Fibroblast of mammary gland (primary cell): ENCODE measurements at regions not wholly inside any gene's neighbourhood (a gene's known extent, or its start where the extent isn't known, plus 50 kb on each side); places are given as distances from the start of the nearest gene placed in this dataset.
A peak's percentile ranks its signal among the peaks of the same experiment; 100 is the strongest.

Experiments used
- DNase-seq: peaks from one replicate; pipeline ENCODE4 v3.0.0-alpha.2; 2010; ENCODE audit warnings: low read depth
- H3K4me3 ChIP-seq: 2 replicates; pipeline ENCODE4 v1.5.1; 2011; ENCODE audit warnings: low read depth, mild to moderate bottlenecking, low read length, moderate library complexity; ENCODE audit not compliant: control insufficient read depth
- TF ChIP-seq, protein P1 (sequence below): conservative IDR thresholded peaks from 2 replicates; pipeline ENCODE4 v1.5.1; 2011; ENCODE audit warnings: low read depth, low read length, inconsistent platforms; ENCODE audit not compliant: control insufficient read depth, insufficient read depth

DNA sequence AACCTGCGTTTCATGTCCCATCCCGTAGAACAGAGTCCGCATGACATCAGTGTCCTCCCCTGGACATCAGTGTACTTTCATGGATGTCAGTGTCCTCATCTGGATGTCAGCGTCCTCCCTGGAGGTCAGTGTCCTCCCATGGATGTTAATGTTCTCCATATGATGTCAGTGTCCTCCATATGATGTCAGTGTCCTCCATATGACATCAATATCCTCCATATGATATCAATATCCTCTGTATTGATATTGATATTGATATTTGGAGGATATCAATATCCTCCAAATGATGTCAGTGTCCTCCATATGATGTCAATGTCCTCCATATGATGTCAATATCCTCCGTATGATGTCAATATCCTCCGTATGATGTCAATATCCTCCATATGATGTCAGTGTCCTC, 284.9 kb downstream of the AJAP1 start:
- DNase-seq = peak; percentile 1
- TF ChIP-seq, protein P1, sequence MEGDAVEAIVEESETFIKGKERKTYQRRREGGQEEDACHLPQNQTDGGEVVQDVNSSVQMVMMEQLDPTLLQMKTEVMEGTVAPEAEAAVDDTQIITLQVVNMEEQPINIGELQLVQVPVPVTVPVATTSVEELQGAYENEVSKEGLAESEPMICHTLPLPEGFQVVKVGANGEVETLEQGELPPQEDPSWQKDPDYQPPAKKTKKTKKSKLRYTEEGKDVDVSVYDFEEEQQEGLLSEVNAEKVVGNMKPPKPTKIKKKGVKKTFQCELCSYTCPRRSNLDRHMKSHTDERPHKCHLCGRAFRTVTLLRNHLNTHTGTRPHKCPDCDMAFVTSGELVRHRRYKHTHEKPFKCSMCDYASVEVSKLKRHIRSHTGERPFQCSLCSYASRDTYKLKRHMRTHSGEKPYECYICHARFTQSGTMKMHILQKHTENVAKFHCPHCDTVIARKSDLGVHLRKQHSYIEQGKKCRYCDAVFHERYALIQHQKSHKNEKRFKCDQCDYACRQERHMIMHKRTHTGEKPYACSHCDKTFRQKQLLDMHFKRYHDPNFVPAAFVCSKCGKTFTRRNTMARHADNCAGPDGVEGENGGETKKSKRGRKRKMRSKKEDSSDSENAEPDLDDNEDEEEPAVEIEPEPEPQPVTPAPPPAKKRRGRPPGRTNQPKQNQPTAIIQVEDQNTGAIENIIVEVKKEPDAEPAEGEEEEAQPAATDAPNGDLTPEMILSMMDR = no peak
- H3K4me3 ChIP-seq = no peak overlapping the region

DNA sequence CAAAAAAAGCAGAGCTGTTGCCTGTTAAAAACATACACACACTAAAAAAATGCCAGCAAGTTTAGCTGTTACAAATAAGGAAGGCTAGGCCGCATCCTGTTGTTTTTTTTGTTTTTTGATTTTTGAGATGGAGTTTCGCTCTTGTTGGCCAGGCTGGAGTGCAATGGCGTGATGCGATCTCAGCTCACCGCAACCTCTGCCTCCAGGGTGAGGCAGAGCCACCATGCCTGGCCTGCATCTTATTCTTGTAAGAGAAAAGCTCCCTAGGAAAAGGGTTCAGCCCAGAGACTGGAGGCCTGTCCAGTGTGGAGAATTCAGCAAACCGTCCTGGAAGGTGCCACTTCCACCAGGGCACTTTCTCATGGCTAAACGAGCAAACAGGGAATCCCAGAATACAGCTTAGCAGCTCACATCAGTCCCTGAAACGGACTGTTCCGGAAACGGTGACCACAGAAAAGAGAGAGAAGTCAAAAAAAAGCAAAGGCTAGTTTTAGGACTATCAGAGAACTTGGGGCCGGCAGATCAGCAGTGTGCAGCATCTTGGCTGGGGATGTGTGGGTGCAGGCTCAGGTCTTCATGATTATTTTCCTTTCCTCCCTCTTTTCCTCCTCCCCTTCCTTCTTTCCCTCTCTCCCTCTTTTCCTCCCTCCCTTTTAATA, 283.6 kb downstream of the AJAP1 start:
- no peak for DNase-seq
- TF ChIP-seq, protein P1 = no peak

DNA sequence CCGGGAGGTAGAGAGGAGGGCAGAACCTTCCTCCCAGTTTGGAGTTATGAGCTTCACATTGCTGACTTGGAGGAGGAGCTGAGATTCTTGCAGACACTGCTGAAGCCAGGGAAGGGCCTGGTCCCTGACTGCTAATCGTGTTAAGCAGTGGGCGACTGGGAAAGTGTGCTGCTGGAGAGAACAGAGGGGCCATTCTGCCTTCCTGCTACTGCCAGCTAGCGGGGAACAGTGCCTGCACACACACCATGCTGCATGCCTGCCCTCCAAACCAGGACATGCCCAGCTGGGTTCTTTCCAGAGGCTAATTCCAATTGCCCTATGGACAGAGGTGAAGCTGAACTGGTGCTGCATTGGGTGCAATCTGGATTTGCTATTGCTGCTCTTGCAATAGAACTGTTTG, 281.4 kb downstream of the AJAP1 start:
- no peak for DNase-seq
- TF ChIP-seq, protein P1 = no peak
- no peak overlapping the region for H3K4me3 ChIP-seq

More for the DNA sequence above, 283.6 kb downstream of the AJAP1 start:
- no peak overlapping the region for H3K4me3 ChIP-seq

DNA sequence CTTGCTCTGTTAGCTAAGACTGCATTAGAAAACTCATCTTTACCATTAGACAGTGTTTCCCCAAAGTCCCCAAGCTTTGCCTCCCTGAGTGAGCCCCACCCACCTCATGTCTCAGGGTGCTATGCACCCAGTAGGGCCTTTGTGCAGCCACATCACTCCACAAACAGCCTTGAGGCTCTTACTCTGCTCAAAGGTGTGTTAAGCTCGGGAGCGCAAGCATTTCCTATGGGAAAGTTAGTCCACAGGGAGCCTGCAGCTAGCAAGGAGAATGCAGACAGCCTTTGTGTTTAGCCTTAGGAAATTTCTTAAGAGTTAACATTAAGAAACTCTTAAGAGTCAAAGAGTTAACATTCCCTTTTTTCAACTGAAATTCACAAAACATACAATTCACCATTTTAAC, 278.8 kb downstream of the AJAP1 start:
- TF ChIP-seq, protein P1 = no peak
- DNase-seq = no peak
- no peak overlapping the region for H3K4me3 ChIP-seq

DNA sequence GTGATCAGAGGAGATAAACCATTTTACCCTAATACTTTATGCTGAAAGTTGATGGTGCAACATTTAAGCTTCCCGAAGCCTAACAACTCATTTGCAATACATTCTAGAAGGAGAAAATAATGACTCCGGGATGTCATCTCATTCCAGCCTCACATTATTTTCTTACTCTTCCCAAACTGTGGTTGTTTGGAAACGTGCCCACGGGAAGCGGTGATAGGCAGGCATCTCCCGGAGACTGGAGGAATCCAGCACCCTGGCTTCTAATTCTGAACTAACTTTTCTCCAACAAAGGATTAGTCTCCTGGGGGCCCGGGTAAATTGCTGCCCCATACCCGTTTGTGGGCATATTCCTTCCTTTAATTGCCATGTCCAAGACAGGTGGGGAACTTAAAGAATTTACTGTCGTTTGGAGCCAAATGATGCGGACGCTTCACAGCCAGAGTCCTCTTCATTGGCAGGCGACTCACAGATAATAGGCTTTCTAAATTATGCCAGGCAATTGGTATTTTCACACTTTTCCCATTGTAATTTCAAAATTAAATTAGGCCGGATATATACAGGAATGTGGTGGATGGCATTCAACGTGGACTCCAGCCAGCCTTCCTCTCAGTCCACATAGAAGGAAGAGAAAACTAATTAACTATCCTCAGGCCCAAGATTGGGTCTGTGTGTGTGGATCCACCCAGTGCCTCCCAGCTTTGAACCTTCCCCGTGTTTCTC, 278.1 kb downstream of the AJAP1 start:
- TF ChIP-seq, protein P1 = no peak
- H3K4me3 ChIP-seq = no peak overlapping the region
- no peak for DNase-seq

DNA sequence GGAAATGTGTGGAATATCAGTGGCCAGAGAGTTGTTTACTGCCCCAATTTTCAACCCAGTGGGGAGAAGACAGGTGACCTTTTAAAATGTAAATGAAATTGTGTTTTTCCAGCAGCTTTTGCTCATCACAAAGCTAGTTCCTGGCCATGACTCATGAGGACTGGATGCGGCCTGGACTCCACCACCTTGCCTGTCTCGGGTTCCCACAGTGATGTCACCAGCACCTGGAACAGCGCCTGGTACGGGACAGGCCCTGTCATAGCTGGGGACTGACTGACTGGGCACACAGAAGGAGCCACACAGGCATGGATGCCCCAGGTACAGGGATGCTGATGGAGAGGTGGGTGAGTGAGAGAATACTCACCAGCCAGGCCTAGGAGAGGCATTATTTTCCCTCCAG, 277.1 kb downstream of the AJAP1 start:
- TF ChIP-seq, protein P1 = no peak
- no peak overlapping the region for H3K4me3 ChIP-seq
- DNase-seq = no peak
